ENCODE measurements at regions not wholly inside any gene's neighbourhood (a gene's known extent, or its start where the extent isn't known, plus 50 kb on each side); places are given as distances from the start of the nearest gene placed in this dataset.

- Histone ChIP-seq H2BK20ac (ENCODE audit: low read depth, low read length, poor library complexity, severe bottlenecking) (no peak overlapping the region), H2BK12ac (ENCODE audit: insufficient read length, low read depth, low read length) (no peak overlapping the region), H3K4me1 (ENCODE audit: insufficient read depth, low read length) (no peaks in the 10 kb centered on the region), H4K8ac (replicated peaks; ENCODE audit: insufficient read length, low read depth, low read length) (no peak overlapping the region), H2AK5ac (ENCODE audit: insufficient read length, low read length) (no peak overlapping the region), H3K79me1 (ENCODE audit: insufficient read depth, low read depth, low read length, poor library complexity, severe bottlenecking) (no peaks in the 10 kb centered on the region), H3K23ac (ENCODE audit: insufficient read length, low read depth, low read length) (no peak overlapping the region), H3K9me3 (ENCODE audit: control insufficient read depth, low read depth, low read length) (no peaks in the 10 kb centered on the region), H2BK120ac (ENCODE audit: low read depth, low read length, poor library complexity, severe bottlenecking) (no peak overlapping the region), H3K27me3 (ENCODE audit: insufficient read depth, low read length) (no peaks in the 10 kb centered on the region), H2BK15ac (ENCODE audit: low read depth, low read length) (no peak overlapping the region), H4K20me1 (ENCODE audit: control insufficient read depth, insufficient read depth, insufficient read length) (no peaks in the 10 kb centered on the region), H3T11ph (ENCODE audit: low read length) (no peak overlapping the region), H3K18ac (ENCODE audit: insufficient read length, low read depth, low read length) (no peak overlapping the region), H3K14ac (ENCODE audit: insufficient read depth, low read length) (no peak overlapping the region), H2BK5ac (ENCODE audit: insufficient read length, low read length) (no peak overlapping the region), H3K23me2 (ENCODE audit: insufficient read length, low read depth, low read length, poor library complexity, severe bottlenecking) (no peaks in the 10 kb centered on the region), H3K27ac (ENCODE audit: insufficient read length, low read depth, low read length) (no peak overlapping the region), H3K79me2 (ENCODE audit: insufficient read depth, low read length) (no peaks in the 10 kb centered on the region), H3K4me2 (ENCODE audit: insufficient read depth, insufficient read length, low read length) (no peak overlapping the region), H4K91ac (ENCODE audit: insufficient read length, low read depth, low read length) (no peak overlapping the region), H2AFZ (ENCODE audit: low read length) (no peak overlapping the region), H3K56ac (ENCODE audit: insufficient read length, low read depth, low read length) (no peak overlapping the region), H3K9ac (ENCODE audit: extremely low read depth, insufficient read length, low read length) (no peak overlapping the region), H3K4ac (ENCODE audit: low read depth, low read length) (no peak overlapping the region), H4K5ac (ENCODE audit: insufficient read length, low read depth, low read length) (no peak overlapping the region)
- peaks cover 0 to 4% (median 3%) of the 10 kb centered on the region in 3 experiments; a peak in 2 of 7 replicates for H3K36me3 Mint-ChIP-seq (ENCODE audit: insufficient read depth in 1 of 3, low read depth in 3 of 3)
- H3K27ac Mint-ChIP-seq: no peak overlapping the region
- no peak for TF ChIP-seq CTCF (conservative IDR thresholded peaks at IDR 0.05)
- H3K27me3 Mint-ChIP-seq (ENCODE audit: low read depth): peaks cover 1% of the 10 kb centered on the region
- peaks cover 6 to 9% of the 10 kb centered on the region in 2 experiments for H3K4me1 Mint-ChIP-seq
- no peak for DNase-seq
- H3K4me3 Mint-ChIP-seq: no peak overlapping the region
- WGBS (ENCODE audit: extremely low coverage, insufficient read length, low lambda C conversion rate): no CpG with 5 or more reads among the region's 7 CpGs
- H3K9me3 Mint-ChIP-seq: peaks cover 0 to 4% of the 10 kb centered on the region in 2 experiments; a peak in 3 of 5 replicates
These were observed 100.4 kb upstream of the PLXNC1 start for GRCh38 chr12:94047781-94048567.

All from H9 (cell line).